Right atrium auricular region (tissue), 2 donors: ENCODE measurements at regions not wholly inside any gene's neighbourhood (a gene's known extent, or its start where the extent isn't known, plus 50 kb on each side); places are given as distances from the start of the nearest gene placed in this dataset.

Experiments used
- DNase-seq: peaks from one replicate; pipeline ENCODE4 v3.0.0-alpha.2; 2019; ENCODE audit warnings: low spot score
- H3K27ac ChIP-seq, 2 donors: fragments of 200-600 bp; sonication (generic); 1 replicate in 1 of 2; 2 replicates in 1 of 2; pipeline ENCODE4 v1.5.1; 2016 to 2019
- H3K27me3 ChIP-seq, 2 donors: fragments of 200-600 bp; sonication (generic); one replicate each; pipeline versions ENCODE4 v1.5.1 to v1.6.0; 2017 to 2019
- H3K36me3 ChIP-seq: fragments of 200-600 bp; sonication (generic); one replicate; pipeline ENCODE4 v1.5.1; 2016
- H3K4me1 ChIP-seq, 2 donors: fragments of 200-600 bp; sonication (generic); one replicate each; pipeline versions ENCODE4 v1.5.1 to v1.6.0; 2017 to 2019
- H3K4me3 ChIP-seq, 2 donors: fragments of 200-600 bp; sonication (generic); 1 replicate in 1 of 2; 2 replicates in 1 of 2; pipeline ENCODE4 v1.5.1; 2017 to 2019; ENCODE audit warnings: mild to moderate bottlenecking in 1 of 2, moderate library complexity in 1 of 2
- H3K9me3 ChIP-seq, 2 donors: fragments of 200-600 bp; sonication (generic); one replicate each; pipeline ENCODE4 v1.5.1; 2019
- TF ChIP-seq, protein P1 (sequence below), 2 donors: fragments of 200-600 bp; sonication (generic); IDR thresholded peaks; one replicate each; pipeline ENCODE4 v1.5.1; 2019; ENCODE audit warnings: antibody characterized with exemption in 2 of 2

DNA sequence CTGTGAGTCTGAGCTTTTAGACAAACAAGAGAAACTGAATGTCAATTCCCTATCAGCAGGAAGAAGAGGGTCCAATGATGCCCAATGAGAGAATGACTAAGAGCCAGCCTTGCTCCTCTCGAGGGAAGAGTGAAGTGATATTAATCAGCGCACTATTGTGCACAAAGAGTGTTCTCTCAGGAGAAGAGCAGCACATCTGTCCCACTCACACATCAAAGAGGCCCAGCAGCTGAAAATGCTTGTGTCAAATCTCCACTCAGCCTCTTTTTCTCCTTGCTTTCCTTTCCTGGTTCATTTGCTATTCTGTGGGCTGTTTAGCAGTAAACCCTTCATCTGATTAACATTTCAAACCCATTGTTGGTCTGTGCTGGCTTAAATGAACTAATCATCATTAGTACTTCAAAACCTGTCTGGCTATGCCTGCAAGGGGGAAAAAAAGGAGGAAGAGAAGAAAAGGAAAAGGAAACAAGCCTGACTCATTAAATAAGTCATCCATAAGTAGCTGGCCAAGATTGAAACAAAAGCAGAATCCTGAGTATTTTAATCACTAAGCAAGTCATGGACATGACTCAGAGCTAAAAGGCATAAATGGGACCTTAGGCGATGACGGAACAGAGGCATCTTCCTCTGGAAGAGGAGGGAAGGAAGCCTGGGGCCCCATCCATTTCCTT is 912.7 kb downstream of the TUSC7 start:
- DNase-seq, result no peak
- TF ChIP-seq, protein P1, sequence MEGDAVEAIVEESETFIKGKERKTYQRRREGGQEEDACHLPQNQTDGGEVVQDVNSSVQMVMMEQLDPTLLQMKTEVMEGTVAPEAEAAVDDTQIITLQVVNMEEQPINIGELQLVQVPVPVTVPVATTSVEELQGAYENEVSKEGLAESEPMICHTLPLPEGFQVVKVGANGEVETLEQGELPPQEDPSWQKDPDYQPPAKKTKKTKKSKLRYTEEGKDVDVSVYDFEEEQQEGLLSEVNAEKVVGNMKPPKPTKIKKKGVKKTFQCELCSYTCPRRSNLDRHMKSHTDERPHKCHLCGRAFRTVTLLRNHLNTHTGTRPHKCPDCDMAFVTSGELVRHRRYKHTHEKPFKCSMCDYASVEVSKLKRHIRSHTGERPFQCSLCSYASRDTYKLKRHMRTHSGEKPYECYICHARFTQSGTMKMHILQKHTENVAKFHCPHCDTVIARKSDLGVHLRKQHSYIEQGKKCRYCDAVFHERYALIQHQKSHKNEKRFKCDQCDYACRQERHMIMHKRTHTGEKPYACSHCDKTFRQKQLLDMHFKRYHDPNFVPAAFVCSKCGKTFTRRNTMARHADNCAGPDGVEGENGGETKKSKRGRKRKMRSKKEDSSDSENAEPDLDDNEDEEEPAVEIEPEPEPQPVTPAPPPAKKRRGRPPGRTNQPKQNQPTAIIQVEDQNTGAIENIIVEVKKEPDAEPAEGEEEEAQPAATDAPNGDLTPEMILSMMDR (IDR thresholded peaks at IDR 0.05), result no peak
- no peaks in the 10 kb centered on the region for H3K4me1 ChIP-seq
- H3K27ac ChIP-seq, result no peak overlapping the region
- no peaks in the 10 kb centered on the region for H3K9me3 ChIP-seq
- H3K4me3 ChIP-seq, result no peak overlapping the region
- no peaks in the 10 kb centered on the region for H3K27me3 ChIP-seq
- no peaks in the 10 kb centered on the region for H3K36me3 ChIP-seq

DNA sequence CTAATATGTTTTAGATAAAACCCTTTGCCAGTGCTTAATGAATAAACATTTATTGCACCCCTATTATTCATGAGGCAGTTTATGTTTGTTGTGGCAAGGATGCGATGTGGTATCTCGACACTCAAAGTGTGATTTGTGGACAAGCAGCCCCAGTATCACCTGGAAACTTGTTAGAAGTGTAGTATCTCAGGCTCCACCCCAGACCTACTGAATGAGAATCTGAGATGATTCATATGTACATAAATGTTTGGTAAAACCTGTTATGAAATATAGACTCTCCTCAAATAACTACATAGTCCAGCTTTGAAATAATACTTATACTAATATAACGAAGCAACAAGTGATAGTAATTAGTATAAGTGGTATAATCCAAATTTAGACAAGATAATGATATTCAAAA is 914.8 kb downstream of the TUSC7 start:
- TF ChIP-seq, protein P1 (IDR thresholded peaks at IDR 0.05), result no peak
- Histone ChIP-seq H3K4me1 (no peaks in the 10 kb centered on the region), H3K36me3 (no peaks in the 10 kb centered on the region), H3K27me3 (no peaks in the 10 kb centered on the region), H3K4me3 (no peak overlapping the region), H3K27ac (no peak overlapping the region), H3K9me3 (no peaks in the 10 kb centered on the region)
- DNase-seq, result no peak

DNA sequence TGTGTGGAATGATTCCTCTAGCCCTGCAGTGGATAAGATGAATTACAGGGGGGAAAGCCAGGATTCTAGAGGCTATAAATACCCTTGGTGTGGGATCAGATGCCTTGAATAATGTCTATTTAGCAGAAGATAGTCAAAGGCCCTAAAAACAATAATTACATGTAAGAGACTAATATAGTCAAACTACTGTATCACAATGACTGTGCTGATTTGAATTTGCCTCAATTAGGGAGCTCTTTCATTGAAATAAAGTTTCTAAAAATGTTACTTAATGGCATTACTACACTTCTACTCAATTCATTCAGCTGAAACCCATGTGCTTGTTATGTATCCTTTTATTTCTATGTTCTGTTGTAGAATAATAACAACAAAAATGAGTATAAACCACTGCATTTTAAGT is 915.6 kb downstream of the TUSC7 start:
- H3K27me3 ChIP-seq, result no peaks in the 10 kb centered on the region
- H3K4me1 ChIP-seq, result no peaks in the 10 kb centered on the region
- no peaks in the 10 kb centered on the region for H3K36me3 ChIP-seq
- TF ChIP-seq, protein P1 (IDR thresholded peaks at IDR 0.05), result no peak
- no peaks in the 10 kb centered on the region for H3K9me3 ChIP-seq
- no peak overlapping the region for H3K4me3 ChIP-seq
- no peak overlapping the region for H3K27ac ChIP-seq
- no peak for DNase-seq

DNA sequence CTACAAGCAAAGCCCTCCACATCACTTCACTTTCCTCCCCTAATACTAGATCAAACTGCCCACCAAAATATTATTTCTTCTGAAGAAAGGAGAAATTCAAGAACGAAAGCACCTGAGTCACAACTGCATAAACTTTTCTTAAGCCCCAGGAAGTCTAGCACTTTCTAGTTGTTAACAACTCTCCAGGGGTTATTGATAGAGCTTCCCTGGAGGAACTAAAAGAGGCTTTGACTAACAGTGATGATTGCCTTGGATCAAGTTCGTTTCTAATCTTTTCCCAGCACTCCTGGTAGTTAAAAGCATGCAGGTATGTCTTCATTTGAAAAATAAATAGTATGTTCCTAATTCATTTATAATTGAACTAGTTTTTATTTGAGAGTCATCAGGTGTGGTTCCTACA is 917.0 kb downstream of the TUSC7 start:
- TF ChIP-seq, protein P1 (IDR thresholded peaks at IDR 0.05), result no peak
- Histone ChIP-seq H3K9me3 (no peaks in the 10 kb centered on the region), H3K36me3 (no peaks in the 10 kb centered on the region), H3K27me3 (no peaks in the 10 kb centered on the region), H3K4me1 (no peaks in the 10 kb centered on the region), H3K4me3 (no peak overlapping the region), H3K27ac (no peak overlapping the region)
- no peak for DNase-seq

DNA sequence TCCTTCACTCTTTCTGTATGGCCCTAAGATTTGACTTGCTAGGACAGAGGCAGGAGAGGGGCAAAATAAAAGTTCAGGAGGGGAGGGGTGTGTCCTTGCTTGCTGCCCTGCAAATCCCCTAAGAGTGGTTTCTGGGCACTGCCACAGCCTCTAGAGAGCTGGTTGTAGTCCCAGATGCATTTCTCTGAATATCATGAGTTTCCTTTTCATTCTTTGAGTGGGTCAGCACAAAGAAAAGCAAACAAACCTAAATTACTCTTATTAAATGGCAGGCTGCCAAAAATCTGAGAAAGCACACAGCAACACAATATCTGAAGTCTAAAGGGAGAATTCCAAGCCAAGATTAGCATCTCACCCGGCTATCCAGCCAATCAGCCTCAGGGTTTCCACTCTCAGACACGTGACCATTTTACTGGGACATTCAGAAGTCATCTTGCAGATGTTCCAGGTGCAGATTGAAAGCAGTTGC is 919.3 kb downstream of the TUSC7 start:
- H3K27ac ChIP-seq, result no peak overlapping the region
- H3K4me3 ChIP-seq, result no peak overlapping the region
- no peaks in the 10 kb centered on the region for H3K27me3 ChIP-seq
- H3K36me3 ChIP-seq, result no peaks in the 10 kb centered on the region
- TF ChIP-seq, protein P1 (IDR thresholded peaks at IDR 0.05), result no peak
- no peak for DNase-seq
- H3K9me3 ChIP-seq, result no peaks in the 10 kb centered on the region
- H3K4me1 ChIP-seq, result no peaks in the 10 kb centered on the region

DNA sequence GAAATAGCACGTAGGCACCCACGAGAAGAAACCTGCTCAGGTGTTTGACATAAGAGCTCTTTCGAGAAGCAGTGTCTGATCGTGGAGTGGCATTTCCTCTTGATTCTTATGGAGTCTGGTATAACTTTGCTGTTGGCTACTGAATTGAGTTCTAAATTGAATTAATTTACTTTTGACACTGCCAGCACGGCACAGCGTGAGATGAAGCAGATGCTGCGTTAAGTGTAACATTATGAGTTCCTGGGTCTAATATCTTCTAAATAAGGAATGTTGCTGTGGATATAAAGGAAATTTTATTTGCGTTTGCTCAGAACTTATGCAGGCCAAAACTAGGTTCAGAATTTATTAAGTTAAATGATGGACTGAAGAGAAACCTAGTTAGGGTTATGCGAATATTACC is 919.9 kb downstream of the TUSC7 start:
- TF ChIP-seq, protein P1 (IDR thresholded peaks at IDR 0.05), result no peak
- Histone ChIP-seq H3K4me1 (no peaks in the 10 kb centered on the region), H3K9me3 (no peaks in the 10 kb centered on the region), H3K36me3 (no peaks in the 10 kb centered on the region), H3K27ac (no peak overlapping the region), H3K4me3 (no peak overlapping the region), H3K27me3 (no peaks in the 10 kb centered on the region)
- no peak for DNase-seq
